D721Med (cell line): ENCODE measurements at regions not wholly inside any gene's neighbourhood (a gene's known extent, or its start where the extent isn't known, plus 50 kb on each side); places are given as distances from the start of the nearest gene placed in this dataset.

ENCODE experiments used
- DNase-seq: peaks from one replicate; pipeline ENCODE4 v3.0.0; 2011; ENCODE audit warnings: low spot score; ENCODE audit not compliant: insufficient read length
- FAIRE-seq: peaks from 2 replicates; lab custom pipeline; 2011; peaks lifted over from hg19 to GRCh38; lab: Jason Lieb, UNC
- TF ChIP-seq, protein P1 (sequence below): IDR thresholded peaks from 2 replicates; pipeline ENCODE4 v1.5.1; 2012; ENCODE audit warnings: mild to moderate bottlenecking, control low read depth; ENCODE audit not compliant: insufficient read depth; ENCODE audit errors: missing control alignments

- FAIRE-seq (no peak), DNase-seq (no peak)
- TF ChIP-seq, protein P1, sequence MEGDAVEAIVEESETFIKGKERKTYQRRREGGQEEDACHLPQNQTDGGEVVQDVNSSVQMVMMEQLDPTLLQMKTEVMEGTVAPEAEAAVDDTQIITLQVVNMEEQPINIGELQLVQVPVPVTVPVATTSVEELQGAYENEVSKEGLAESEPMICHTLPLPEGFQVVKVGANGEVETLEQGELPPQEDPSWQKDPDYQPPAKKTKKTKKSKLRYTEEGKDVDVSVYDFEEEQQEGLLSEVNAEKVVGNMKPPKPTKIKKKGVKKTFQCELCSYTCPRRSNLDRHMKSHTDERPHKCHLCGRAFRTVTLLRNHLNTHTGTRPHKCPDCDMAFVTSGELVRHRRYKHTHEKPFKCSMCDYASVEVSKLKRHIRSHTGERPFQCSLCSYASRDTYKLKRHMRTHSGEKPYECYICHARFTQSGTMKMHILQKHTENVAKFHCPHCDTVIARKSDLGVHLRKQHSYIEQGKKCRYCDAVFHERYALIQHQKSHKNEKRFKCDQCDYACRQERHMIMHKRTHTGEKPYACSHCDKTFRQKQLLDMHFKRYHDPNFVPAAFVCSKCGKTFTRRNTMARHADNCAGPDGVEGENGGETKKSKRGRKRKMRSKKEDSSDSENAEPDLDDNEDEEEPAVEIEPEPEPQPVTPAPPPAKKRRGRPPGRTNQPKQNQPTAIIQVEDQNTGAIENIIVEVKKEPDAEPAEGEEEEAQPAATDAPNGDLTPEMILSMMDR, result no peak
Measured at GRCh38 chr18:8974696-8975095, 127.8 kb upstream of the NDUFV2 start.

- FAIRE-seq (no peak), DNase-seq (no peak)
- TF ChIP-seq, protein P1, result no peak
Measured at GRCh38 chr18:8975624-8976023, 126.9 kb upstream of the NDUFV2 start.

DNA sequence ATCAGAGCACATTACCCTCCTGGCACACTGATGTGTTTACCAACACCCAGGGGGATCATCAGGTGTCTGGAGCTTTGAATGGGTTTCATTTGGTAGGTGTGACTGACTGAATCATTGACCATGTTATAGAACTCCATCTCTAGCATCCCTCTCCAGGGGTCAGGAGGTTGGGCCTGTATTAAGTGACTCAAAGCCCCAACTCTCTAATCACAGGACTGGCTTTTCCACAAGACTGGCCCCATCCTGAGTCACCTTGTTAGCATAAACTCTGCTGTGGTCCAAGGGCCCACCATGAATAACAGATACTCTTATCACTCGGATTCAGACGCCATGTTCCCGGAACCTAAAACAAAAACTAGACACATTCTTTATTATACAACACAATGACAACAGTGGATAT, 125.9 kb upstream of the NDUFV2 start:
- TF ChIP-seq, protein P1, result no peak
- FAIRE-seq (no peak), DNase-seq (no peak)

DNA sequence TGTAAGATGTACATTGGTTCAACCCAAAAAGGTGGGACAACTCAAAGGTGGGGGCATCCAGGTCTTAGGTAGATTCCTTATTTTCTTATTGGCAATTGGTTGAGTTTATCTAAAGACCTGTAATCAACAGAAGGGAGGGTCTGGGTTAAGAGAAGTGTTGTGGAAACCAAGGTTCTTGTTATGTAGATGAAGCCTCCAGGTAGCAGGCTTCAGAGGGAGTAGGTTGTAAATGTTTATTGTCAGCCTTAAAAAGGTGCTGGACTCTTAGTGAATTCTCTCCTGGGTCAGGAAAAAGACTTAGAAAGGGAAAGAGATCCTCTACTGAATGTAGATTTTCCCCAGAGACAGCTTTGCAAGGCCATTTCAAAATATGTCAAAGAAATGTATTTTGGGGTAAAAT, 125.3 kb upstream of the NDUFV2 start:
- no peak for FAIRE-seq
- TF ChIP-seq, protein P1, result no peak
- DNase-seq, result no peak

GRCh38 chr18:8977701-8978100, 124.8 kb upstream of the NDUFV2 start:
- FAIRE-seq (no peak), DNase-seq (no peak)
- TF ChIP-seq, protein P1, result no peak

DNA sequence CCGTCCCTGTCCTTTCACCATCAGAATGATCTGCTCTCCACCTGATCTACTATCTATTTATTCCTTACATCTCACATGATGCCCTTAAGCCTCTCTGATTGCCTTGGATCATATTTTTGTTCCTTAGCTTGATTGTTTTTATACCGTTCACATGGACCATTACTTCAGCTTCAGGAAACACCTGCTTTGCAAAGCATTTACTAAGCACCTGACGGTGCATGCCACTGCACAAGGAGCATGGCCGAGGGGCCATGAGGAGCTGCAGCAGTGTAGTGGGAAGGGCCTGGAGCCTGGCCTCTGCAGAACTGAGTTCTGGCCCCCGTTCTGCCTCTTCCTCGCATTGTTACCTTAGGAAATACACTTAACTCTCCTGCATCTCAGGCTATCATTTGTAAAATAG, 124.1 kb upstream of the NDUFV2 start:
- TF ChIP-seq, protein P1, result no peak
- DNase-seq, result no peak
- FAIRE-seq, result no peak

DNA sequence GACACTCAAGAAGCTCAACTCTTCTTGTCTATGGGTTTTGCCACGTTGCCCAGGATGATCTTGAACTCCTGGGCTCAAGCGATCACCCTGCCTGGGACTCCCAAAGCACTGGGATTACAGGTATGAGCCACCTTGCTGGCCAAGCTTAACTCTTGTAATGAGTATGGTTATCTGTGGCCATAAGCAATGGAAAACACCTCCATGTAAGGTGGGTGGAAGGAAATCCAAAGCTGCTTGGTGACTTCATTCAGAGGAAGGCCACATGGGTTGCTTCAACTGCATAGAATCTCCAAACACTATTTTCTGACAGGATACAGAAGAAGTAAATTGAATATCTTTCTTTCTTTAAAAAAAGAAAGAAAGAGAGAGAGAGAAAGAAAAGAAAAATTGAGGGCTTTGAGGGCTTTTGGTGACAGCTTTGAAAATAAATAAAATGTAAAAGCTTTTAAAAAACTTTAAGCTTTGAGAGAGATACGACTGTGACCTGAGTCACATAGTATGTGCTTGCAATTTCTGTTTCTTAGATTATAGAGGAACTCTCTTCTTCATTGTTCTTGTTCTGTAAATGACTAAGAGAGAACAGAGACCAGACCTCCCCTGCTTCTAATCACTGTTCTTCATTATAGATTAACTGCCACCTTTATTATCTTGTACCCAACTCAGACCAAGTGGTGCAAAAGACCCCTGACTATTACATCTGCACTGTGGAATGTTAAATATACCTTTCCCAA, 123.1 kb upstream of the NDUFV2 start:
- no peak for FAIRE-seq
- TF ChIP-seq, protein P1, result no peak

More for the DNA sequence above, 123.1 kb upstream of the NDUFV2 start:
- DNase-seq, result no peak
